GM23338 (cell line): ENCODE measurements at regions not wholly inside any gene's neighbourhood (a gene's known extent, or its start where the extent isn't known, plus 50 kb on each side); places are given as distances from the start of the nearest gene placed in this dataset.

Source experiments
- ATAC-seq: fragments of 200-7000 bp; cut with Tn5 transposase; 3 replicates; pipeline ENCODE4 v1.9.1; 2020
- DNase-seq: peaks from one replicate; pipeline ENCODE4 v3.0.0-alpha.2; 2015; ENCODE audit warnings: low spot score
- H2AFZ ChIP-seq: fragments of 200-600 bp; sonication (generic); 2 replicates; pipeline ENCODE4 v1.8.0; 2016; ENCODE audit warnings: antibody characterized with exemption, mild to moderate bottlenecking, moderate library complexity
- H3F3A ChIP-seq: fragments of 200-600 bp; sonication (generic); replicated peaks from 2 replicates; pipeline ENCODE4 v1.8.0; 2017; ENCODE audit warnings: antibody characterized with exemption, mixed run types, low read depth
- H3K27ac ChIP-seq: fragments of 200-600 bp; sonication (generic); 2 replicates; pipeline ENCODE4 v1.6.1; 2016; ENCODE audit warnings: low read depth
- H3K27me3 ChIP-seq: fragments of 200-600 bp; sonication (generic); 2 replicates; pipeline ENCODE4 v1.8.0; 2016; ENCODE audit warnings: mild to moderate bottlenecking, mixed run types, moderate library complexity; ENCODE audit not compliant: insufficient read depth
- H3K36me3 ChIP-seq: fragments of 200-600 bp; sonication (generic); 2 replicates; pipeline ENCODE4 v1.8.0; 2016; ENCODE audit warnings: mild to moderate bottlenecking; ENCODE audit not compliant: insufficient read depth
- H3K4me1 ChIP-seq: fragments of 200-600 bp; sonication (generic); 2 replicates; pipeline ENCODE4 v1.8.0; 2016; ENCODE audit warnings: mild to moderate bottlenecking, moderate library complexity; ENCODE audit not compliant: insufficient read depth
- H3K4me2 ChIP-seq: fragments of 200-600 bp; sonication (generic); 2 replicates; pipeline ENCODE4 v1.7.1; 2017; ENCODE audit warnings: mixed run types
- H3K4me3 ChIP-seq: fragments of 200-600 bp; sonication (generic); 2 replicates; pipeline ENCODE4 v1.6.1; 2016; ENCODE audit warnings: mixed run types
- H3K79me2 ChIP-seq: fragments of 200-600 bp; sonication (generic); replicated peaks from 2 replicates; pipeline ENCODE4 v1.8.0; 2017; ENCODE audit warnings: mild to moderate bottlenecking; ENCODE audit not compliant: insufficient read depth
- H3K9me2 ChIP-seq: fragments of 200-600 bp; sonication (generic); 2 replicates; pipeline ENCODE4 v1.8.0; 2017; ENCODE audit not compliant: insufficient read depth
- H4K20me1 ChIP-seq: fragments of 200-600 bp; sonication (generic); replicated peaks from 2 replicates; pipeline ENCODE4 v1.8.0; 2017; ENCODE audit warnings: mild to moderate bottlenecking; ENCODE audit not compliant: insufficient read depth
- H3K27ac Mint-ChIP-seq: 2 replicates; pipeline ENCODE4 v1.8.0; 2020; ENCODE audit warnings: inconsistent platforms, mild to moderate bottlenecking, moderate library complexity, mixed read lengths
- H3K27me3 Mint-ChIP-seq: 3 replicates; pipeline ENCODE4 v1.8.0; 2022; ENCODE audit warnings: low read depth, mild to moderate bottlenecking, moderate library complexity, mixed read lengths, inconsistent platforms; ENCODE audit not compliant: insufficient read depth, poor library complexity
- H3K36me3 Mint-ChIP-seq: 3 replicates; pipeline ENCODE4 v1.8.0; 2021; ENCODE audit warnings: low read depth, mild to moderate bottlenecking, inconsistent platforms, moderate library complexity, mixed read lengths
- H3K4me1 Mint-ChIP-seq: 3 replicates; pipeline ENCODE4 v1.8.0; 2020; ENCODE audit warnings: mild to moderate bottlenecking, inconsistent platforms, mixed read lengths
- H3K4me3 Mint-ChIP-seq: 3 replicates; pipeline ENCODE4 v1.8.0; 2021; ENCODE audit warnings: moderate library complexity, mild to moderate bottlenecking, inconsistent platforms, mixed read lengths
- H3K9me3 Mint-ChIP-seq: 3 replicates; pipeline ENCODE4 v1.8.0; 2020; ENCODE audit warnings: moderate library complexity, mild to moderate bottlenecking, inconsistent platforms, mixed read lengths
- CTCF ChIP-seq, 2 experiments: fragments of 200-600 bp in 1 of 2; sonication (generic) in 1 of 2; conservative IDR thresholded peaks; 2 replicates each; pipeline versions ENCODE4 v1.5.1 to v1.6.1; 2016 to 2017; ENCODE audit warnings: antibody characterized with exemption in 2 of 2, low read depth in 2 of 2, mild to moderate bottlenecking in 2 of 2, moderate library complexity in 1 of 2
- ETS1 ChIP-seq: IDR thresholded peaks from 2 replicates; pipeline ENCODE4 v1.6.1; 2016; ENCODE audit warnings: antibody characterized with exemption
- EZH2 ChIP-seq: fragments of 200-600 bp; sonication (generic); IDR thresholded peaks from one replicate; pipeline ENCODE4 v1.8.0; 2017; ENCODE audit warnings: antibody characterized with exemption, mild to moderate bottlenecking, low read depth; ENCODE audit not compliant: unreplicated experiment
- STAT1 ChIP-seq: IDR thresholded peaks from one replicate; pipeline ENCODE4 v1.6.1; 2016; ENCODE audit warnings: antibody characterized with exemption; ENCODE audit not compliant: unreplicated experiment
- ZNF462 ChIP-seq: fragments of 250-450 bp; sonication (Bioruptor Pico); IDR thresholded peaks from 2 replicates; pipeline ENCODE4 v1.5.0; 2020; ENCODE audit warnings: mild to moderate bottlenecking, moderate library complexity

GRCh38 chr5:15290953-15291352, 209.0 kb upstream of the FBXL7 start:
- H3K9me3 Mint-ChIP-seq, result peaks cover 30% of the 10 kb centered on the region
- no peaks in the 10 kb centered on the region for H3F3A ChIP-seq
- H3K27me3 Mint-ChIP-seq, result no peaks in the 10 kb centered on the region
- H3K27me3 ChIP-seq, result no peaks in the 10 kb centered on the region
- H3K36me3 Mint-ChIP-seq, result peaks cover 11% of the 10 kb centered on the region; the same call in 2 of the 3 replicates
- no peak overlapping the region for H3K27ac Mint-ChIP-seq
- H3K79me2 ChIP-seq, result no peaks in the 10 kb centered on the region
- H3K4me3 Mint-ChIP-seq, result no peak overlapping the region
- H3K27ac ChIP-seq, result no peak overlapping the region
- no peaks in the 10 kb centered on the region for H3K4me1 Mint-ChIP-seq
- H4K20me1 ChIP-seq, result no peaks in the 10 kb centered on the region
- no peak overlapping the region for H3K4me3 ChIP-seq
- ATAC-seq (peak; percentile 52), DNase-seq (peak; percentile 49)
- H3K9me2 ChIP-seq, result peaks cover 12% of the 10 kb centered on the region
- no peak overlapping the region for H2AFZ ChIP-seq
- H3K4me2 ChIP-seq, result no peak overlapping the region
- no peak for TF ChIP-seq STAT1
- peak; percentile 60 to 74 for TF ChIP-seq CTCF (conservative IDR thresholded peaks at IDR 0.05; ENCODE audit: low read depth in 2 of 2)
- H3K4me1 ChIP-seq, result no peaks in the 10 kb centered on the region
- no peaks in the 10 kb centered on the region for H3K36me3 ChIP-seq

GRCh38 chr5:15286650-15287049, 213.3 kb upstream of the FBXL7 start:
- Histone ChIP-seq H3K79me2 (no peaks in the 10 kb centered on the region), H3K9me2 (peaks cover 16% of the 10 kb centered on the region), H3K27me3 (no peaks in the 10 kb centered on the region), H3K4me2 (no peak overlapping the region), H3K36me3 (no peaks in the 10 kb centered on the region), H3K4me1 (no peaks in the 10 kb centered on the region), H2AFZ (peak overlapping the region; percentile 85), H3F3A (no peaks in the 10 kb centered on the region), H3K27ac (no peak overlapping the region), H4K20me1 (no peaks in the 10 kb centered on the region), H3K4me3 (no peak overlapping the region)
- Mint-ChIP-seq H3K9me3 (peaks cover 9% of the 10 kb centered on the region; the same call in 1 of the 3 replicates), H3K27ac (no peak overlapping the region), H3K4me1 (no peaks in the 10 kb centered on the region), H3K4me3 (no peak overlapping the region), H3K27me3 (no peaks in the 10 kb centered on the region), H3K36me3 (peaks cover under 1% of the 10 kb centered on the region; the same call in 1 of the 3 replicates)
- peak; percentile 66 for ATAC-seq
- TF ChIP-seq ZNF462 (CRISPR knock-in tag) (no peak), EZH2 (no peak), ETS1 (no peak), CTCF (conservative IDR thresholded peaks at IDR 0.05; ENCODE audit: low read depth in 2 of 2) (peak in 1 of 2 experiments; percentile 67; a peak in 3 of 4 replicates)
- DNase-seq, result peak; percentile 17
